ENCODE measurements at regions not wholly inside any gene's neighbourhood (a gene's known extent, or its start where the extent isn't known, plus 50 kb on each side); places are given as distances from the start of the nearest gene placed in this dataset.

- no peak for TF ChIP-seq ZNF274 (IDR thresholded peaks at IDR 0.05; ENCODE audit: low read depth, low read length)
- TF ChIP-seq YY1 (IDR thresholded peaks at IDR 0.05; ENCODE audit: insufficient read depth, insufficient read length): no peak
Measured at GRCh38 chr14:51419685-51420084, 179.6 kb downstream of the TMX1 start.
